H9 (cell line): ENCODE measurements at regions not wholly inside any gene's neighbourhood (a gene's known extent, or its start where the extent isn't known, plus 50 kb on each side); places are given as distances from the start of the nearest gene placed in this dataset.

Source experiments
- DNase-seq: peaks from one replicate; pipeline ENCODE4 v3.0.0-alpha.2; 2017
- H2AFZ ChIP-seq: one replicate; pipeline ENCODE4 v1.6.1; 2013; ENCODE audit warnings: mild to moderate bottlenecking, low read length, control low read depth, moderate library complexity
- H2AK5ac ChIP-seq: 2 replicates; pipeline ENCODE4 v1.6.1; 2013; ENCODE audit warnings: low read length, control low read depth, mixed read lengths; ENCODE audit not compliant: insufficient read length
- H2BK120ac ChIP-seq: one replicate; pipeline ENCODE4 v1.6.1; 2013; ENCODE audit warnings: low read depth, mild to moderate bottlenecking, low read length, control low read depth, inconsistent platforms; ENCODE audit not compliant: poor library complexity, severe bottlenecking
- H2BK12ac ChIP-seq: 2 replicates; pipeline ENCODE4 v1.6.1; 2013; ENCODE audit warnings: low read length, control low read depth, mixed read lengths, low read depth; ENCODE audit not compliant: insufficient read length
- H2BK15ac ChIP-seq: 2 replicates; pipeline ENCODE4 v1.6.1; 2013; ENCODE audit warnings: low read depth, low read length, control low read depth
- H2BK20ac ChIP-seq: one replicate; pipeline ENCODE4 v1.6.1; 2013; ENCODE audit warnings: low read depth, mild to moderate bottlenecking, low read length, control low read depth, inconsistent platforms; ENCODE audit not compliant: poor library complexity, severe bottlenecking
- H2BK5ac ChIP-seq: 2 replicates; pipeline ENCODE4 v1.6.1; 2013; ENCODE audit warnings: low read length, control low read depth, mixed read lengths; ENCODE audit not compliant: insufficient read length
- H3K14ac ChIP-seq: 2 replicates; pipeline ENCODE4 v1.6.1; 2013; ENCODE audit warnings: low read length, control low read depth; ENCODE audit not compliant: insufficient read depth
- H3K18ac ChIP-seq: 2 replicates; pipeline ENCODE4 v1.6.1; 2013; ENCODE audit warnings: low read depth, mild to moderate bottlenecking, mixed read lengths, low read length, control low read depth; ENCODE audit not compliant: insufficient read length
- H3K23ac ChIP-seq: 2 replicates; pipeline ENCODE4 v1.6.1; 2013; ENCODE audit warnings: low read length, control low read depth, mixed read lengths, low read depth; ENCODE audit not compliant: insufficient read length
- H3K23me2 ChIP-seq: 2 replicates; pipeline ENCODE4 v1.6.1; 2013; ENCODE audit warnings: low read depth, mild to moderate bottlenecking, mixed read lengths, low read length, control low read depth; ENCODE audit not compliant: insufficient read length, poor library complexity, severe bottlenecking
- H3K27ac ChIP-seq: 2 replicates; pipeline ENCODE4 v1.5.1; 2013; ENCODE audit warnings: low read length, control low read depth, mixed read lengths, low read depth; ENCODE audit not compliant: insufficient read length
- H3K27me3 ChIP-seq: 2 replicates; pipeline ENCODE4 v1.6.1; 2013; ENCODE audit warnings: low read length, control low read depth, inconsistent platforms; ENCODE audit not compliant: insufficient read depth
- H3K4ac ChIP-seq: 2 replicates; pipeline ENCODE4 v1.6.1; 2013; ENCODE audit warnings: low read depth, mild to moderate bottlenecking, control low read depth, inconsistent platforms, low read length, moderate library complexity
- H3K4me1 ChIP-seq: 2 replicates; pipeline ENCODE4 v1.6.1; 2013; ENCODE audit warnings: low read length, control low read depth, inconsistent platforms; ENCODE audit not compliant: insufficient read depth
- H3K4me2 ChIP-seq: 2 replicates; pipeline ENCODE4 v1.6.1; 2013; ENCODE audit warnings: low read length, control low read depth, mixed read lengths; ENCODE audit not compliant: insufficient read length, insufficient read depth
- H3K56ac ChIP-seq: 2 replicates; pipeline ENCODE4 v1.6.1; 2013; ENCODE audit warnings: low read depth, mild to moderate bottlenecking, mixed read lengths, low read length, control low read depth; ENCODE audit not compliant: insufficient read length
- H3K79me1 ChIP-seq: 2 replicates; pipeline ENCODE4 v1.6.1; 2013; ENCODE audit warnings: low read depth, mild to moderate bottlenecking, moderate library complexity, low read length, control low read depth, inconsistent platforms; ENCODE audit not compliant: insufficient read depth, poor library complexity, severe bottlenecking
- H3K79me2 ChIP-seq: 2 replicates; pipeline ENCODE4 v1.6.1; 2013; ENCODE audit warnings: low read length, control low read depth, inconsistent platforms; ENCODE audit not compliant: insufficient read depth
- H3K9ac ChIP-seq: 2 replicates; pipeline ENCODE4 v1.6.1; 2013; ENCODE audit warnings: low read length, control low read depth, mixed read lengths; ENCODE audit not compliant: insufficient read length; ENCODE audit errors: extremely low read depth
- H3K9me3 ChIP-seq: one replicate; pipeline ENCODE4 v1.6.1; 2013; ENCODE audit warnings: low read depth, low read length, inconsistent platforms; ENCODE audit not compliant: control insufficient read depth
- H3T11ph ChIP-seq: one replicate; pipeline ENCODE4 v1.6.1; 2013; ENCODE audit warnings: mild to moderate bottlenecking, low read length, control low read depth, inconsistent platforms
- H4K20me1 ChIP-seq: one replicate; pipeline ENCODE4 v1.6.1; 2013; ENCODE audit not compliant: control insufficient read depth, insufficient read length, insufficient read depth
- H4K5ac ChIP-seq: 2 replicates; pipeline ENCODE4 v1.6.1; 2013; ENCODE audit warnings: low read depth, mild to moderate bottlenecking, mixed read lengths, low read length, control low read depth; ENCODE audit not compliant: insufficient read length
- H4K8ac ChIP-seq: replicated peaks from 2 replicates; pipeline ENCODE4 v1.6.1; 2013; ENCODE audit warnings: low read length, control low read depth, mixed read lengths, low read depth; ENCODE audit not compliant: insufficient read length
- H4K91ac ChIP-seq: 2 replicates; pipeline ENCODE4 v1.6.1; 2013; ENCODE audit warnings: low read depth, mild to moderate bottlenecking, moderate library complexity, mixed read lengths, low read length, control low read depth; ENCODE audit not compliant: insufficient read length
- H3K27ac Mint-ChIP-seq, 3 experiments: 2 replicates in 2 of 3; 3 replicates in 1 of 3; pipeline ENCODE4 v1.8.0; 2020 to 2021; ENCODE audit warnings: mixed read lengths in 3 of 3, mild to moderate bottlenecking in 1 of 3, moderate library complexity in 1 of 3
- H3K27me3 Mint-ChIP-seq: 2 replicates; pipeline ENCODE4 v1.8.0; 2021; ENCODE audit warnings: low read depth, mild to moderate bottlenecking, moderate library complexity, mixed read lengths
- H3K36me3 Mint-ChIP-seq, 3 experiments: 2 replicates in 2 of 3; 3 replicates in 1 of 3; pipeline ENCODE4 v1.8.0; 2020 to 2021; ENCODE audit warnings: low read depth in 3 of 3, mixed read lengths in 3 of 3; ENCODE audit not compliant: insufficient read depth in 1 of 3
- H3K4me1 Mint-ChIP-seq, 2 experiments: 2 replicates each; pipeline ENCODE4 v1.8.0; 2020; ENCODE audit warnings: mixed read lengths in 2 of 2
- H3K4me3 Mint-ChIP-seq, 2 experiments: 2 replicates in 1 of 2; 3 replicates in 1 of 2; pipeline ENCODE4 v1.8.0; 2020 to 2021; ENCODE audit warnings: mild to moderate bottlenecking in 2 of 2, mixed read lengths in 2 of 2, moderate library complexity in 1 of 2
- H3K9me3 Mint-ChIP-seq, 2 experiments: 2 replicates in 1 of 2; 3 replicates in 1 of 2; pipeline ENCODE4 v1.8.0; 2020; ENCODE audit warnings: mild to moderate bottlenecking in 2 of 2, mixed read lengths in 2 of 2, moderate library complexity in 1 of 2
- CTCF ChIP-seq: fragments of 200-600 bp; sonication (generic); conservative IDR thresholded peaks from 3 replicates; pipeline ENCODE4 v1.8.0; 2021; ENCODE audit warnings: antibody characterized with exemption, mild to moderate bottlenecking

GRCh38 chr7:112581529-112581928 lies 100.7 kb downstream of the LSMEM1 start:
- no peak overlapping the region for H2AFZ ChIP-seq
- H2BK5ac ChIP-seq, result no peak overlapping the region
- no peak overlapping the region for H3T11ph ChIP-seq
- no peak overlapping the region for H4K5ac ChIP-seq
- H2BK12ac ChIP-seq, result no peak overlapping the region
- H3K9me3 Mint-ChIP-seq, result no peaks in the 10 kb centered on the region; a peak in 2 of 5 replicates
- TF ChIP-seq CTCF, result no peak
- no peak overlapping the region for H3K4ac ChIP-seq
- no peak overlapping the region for H3K23ac ChIP-seq
- DNase-seq, result no peak
- H3K9me3 ChIP-seq, result no peaks in the 10 kb centered on the region
- no peaks in the 10 kb centered on the region for H3K4me1 Mint-ChIP-seq
- H4K20me1 ChIP-seq, result no peaks in the 10 kb centered on the region
- no peaks in the 10 kb centered on the region; a peak in 1 of 7 replicates for H3K36me3 Mint-ChIP-seq
- H4K8ac ChIP-seq, result no peak overlapping the region
- no peak overlapping the region for H3K4me2 ChIP-seq
- no peak overlapping the region for H3K56ac ChIP-seq
- H3K18ac ChIP-seq, result no peak overlapping the region
- no peaks in the 10 kb centered on the region for H3K27me3 ChIP-seq
- H3K79me1 ChIP-seq, result no peaks in the 10 kb centered on the region
- no peak overlapping the region for H2BK15ac ChIP-seq
- no peaks in the 10 kb centered on the region for H3K27me3 Mint-ChIP-seq
- H3K4me3 Mint-ChIP-seq, result no peak overlapping the region
- H3K9ac ChIP-seq, result no peak overlapping the region
- no peaks in the 10 kb centered on the region for H3K4me1 ChIP-seq
- no peak overlapping the region for H4K91ac ChIP-seq
- no peaks in the 10 kb centered on the region for H3K23me2 ChIP-seq
- H2BK20ac ChIP-seq, result no peak overlapping the region
- no peak overlapping the region for H3K27ac Mint-ChIP-seq
- H3K14ac ChIP-seq, result no peak overlapping the region
- H3K27ac ChIP-seq, result no peak overlapping the region
- no peaks in the 10 kb centered on the region for H3K79me2 ChIP-seq
- no peak overlapping the region for H2BK120ac ChIP-seq
- no peak overlapping the region for H2AK5ac ChIP-seq
